OCI-LY3 (cell line): ENCODE measurements at regions not wholly inside any gene's neighbourhood (a gene's known extent, or its start where the extent isn't known, plus 50 kb on each side); places are given as distances from the start of the nearest gene placed in this dataset.

Experiments
- H2AFZ ChIP-seq: fragments of 200-600, 300-600 bp; shearing (Covaris generic); 2 replicates; pipeline ENCODE4 v1.6.0; 2014; ENCODE audit warnings: antibody characterized with exemption, low read depth, low read length
- H3K27ac ChIP-seq: fragments of 200-600, 300-600 bp; sonication (generic); 2 replicates; pipeline ENCODE4 v1.5.1; 2014; ENCODE audit warnings: mild to moderate bottlenecking, low read length, moderate library complexity, mixed read lengths
- H3K27me3 ChIP-seq: fragments of 200-600, 300-600 bp; sonication (generic); 2 replicates; pipeline ENCODE4 v1.6.1; 2014; ENCODE audit warnings: low read depth, low read length, mixed read lengths
- H3K36me3 ChIP-seq: fragments of 200-600, 300-600 bp; sonication (generic); replicated peaks from 2 replicates; pipeline ENCODE3; 2014; ENCODE audit warnings: low read depth, low read length, mixed read lengths
- H3K4me1 ChIP-seq: fragments of 300-600, 200-600 bp; sonication (generic); 2 replicates; pipeline ENCODE4 v1.6.1; 2014; ENCODE audit warnings: low read length, mixed read lengths
- H3K4me2 ChIP-seq: fragments of 200-600, 300-600 bp; sonication (generic); 2 replicates; pipeline ENCODE4 v1.6.1; 2014; ENCODE audit warnings: low read length, mixed read lengths
- H3K4me3 ChIP-seq: fragments of 300-600, 200-600 bp; sonication (generic); 2 replicates; pipeline ENCODE4 v1.5.1; 2014; ENCODE audit warnings: antibody characterized with exemption, mild to moderate bottlenecking, low read length, moderate library complexity
- H3K79me2 ChIP-seq: fragments of 300-600, 200-600 bp; shearing (Covaris generic); 2 replicates; pipeline ENCODE4 v1.6.1; 2014; ENCODE audit warnings: mild to moderate bottlenecking, low read length, mixed read lengths
- H3K9ac ChIP-seq: fragments of 300-600, 200-600 bp; shearing (Covaris generic); 2 replicates; pipeline ENCODE4 v1.6.0; 2014; ENCODE audit warnings: mild to moderate bottlenecking, low read length, moderate library complexity
- H3K9me3 ChIP-seq: fragments of 200-600, 300-600 bp; shearing (Covaris generic); 2 replicates; pipeline ENCODE4 v1.6.1; 2014; ENCODE audit warnings: low read length, mixed read lengths; ENCODE audit not compliant: insufficient read depth
- H4K20me1 ChIP-seq: fragments of 200-600, 300-600 bp; sonication (generic); 2 replicates; pipeline ENCODE4 v1.6.1; 2016; ENCODE audit warnings: low read length, mixed read lengths; ENCODE audit not compliant: insufficient read depth
- EZH2phosphoT487 ChIP-seq: fragments of 200-600 bp; shearing (Covaris generic); IDR thresholded peaks from 2 replicates; pipeline ENCODE4 v1.6.1; 2018; ENCODE audit warnings: antibody characterized with exemption, mixed run types, low read depth
- TF ChIP-seq, protein P1 (sequence below): fragments of 200-600, 300-600 bp; sonication (generic); IDR thresholded peaks from 2 replicates; pipeline ENCODE4 v1.5.1; 2014; ENCODE audit warnings: antibody characterized with exemption, low read length, low read depth

DNA sequence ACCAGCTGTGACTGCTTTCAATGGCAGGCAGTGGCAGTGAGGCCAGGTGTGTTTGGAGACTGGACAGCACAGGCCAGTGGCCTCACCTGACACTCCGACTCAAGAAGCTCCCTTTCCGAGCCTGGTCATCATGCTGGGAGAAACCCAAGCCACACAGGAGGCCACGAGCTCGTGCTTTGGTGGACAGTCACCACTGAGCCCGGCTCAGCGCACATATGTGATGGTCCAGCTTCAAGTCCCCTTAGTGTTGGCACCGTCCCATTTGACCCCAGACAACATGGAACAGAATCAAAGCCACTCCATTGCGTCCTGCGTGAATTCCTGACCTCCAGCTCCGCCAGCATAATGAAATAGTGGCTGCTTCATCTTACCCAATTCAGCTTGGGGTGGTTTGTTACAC, 64.0 kb upstream of the PPP1R26 start:
- Histone ChIP-seq H3K36me3 (no peaks in the 10 kb centered on the region), H3K27ac (no peak overlapping the region), H4K20me1 (no peaks in the 10 kb centered on the region), H3K4me1 (no peaks in the 10 kb centered on the region), H3K27me3 (no peaks in the 10 kb centered on the region), H3K79me2 (no peaks in the 10 kb centered on the region), H3K4me2 (no peak overlapping the region), H3K9ac (no peak overlapping the region), H3K9me3 (no peaks in the 10 kb centered on the region), H3K4me3 (no peak overlapping the region), H2AFZ (no peak overlapping the region)
- TF ChIP-seq EZH2phosphoT487, result no peak
- TF ChIP-seq, protein P1, sequence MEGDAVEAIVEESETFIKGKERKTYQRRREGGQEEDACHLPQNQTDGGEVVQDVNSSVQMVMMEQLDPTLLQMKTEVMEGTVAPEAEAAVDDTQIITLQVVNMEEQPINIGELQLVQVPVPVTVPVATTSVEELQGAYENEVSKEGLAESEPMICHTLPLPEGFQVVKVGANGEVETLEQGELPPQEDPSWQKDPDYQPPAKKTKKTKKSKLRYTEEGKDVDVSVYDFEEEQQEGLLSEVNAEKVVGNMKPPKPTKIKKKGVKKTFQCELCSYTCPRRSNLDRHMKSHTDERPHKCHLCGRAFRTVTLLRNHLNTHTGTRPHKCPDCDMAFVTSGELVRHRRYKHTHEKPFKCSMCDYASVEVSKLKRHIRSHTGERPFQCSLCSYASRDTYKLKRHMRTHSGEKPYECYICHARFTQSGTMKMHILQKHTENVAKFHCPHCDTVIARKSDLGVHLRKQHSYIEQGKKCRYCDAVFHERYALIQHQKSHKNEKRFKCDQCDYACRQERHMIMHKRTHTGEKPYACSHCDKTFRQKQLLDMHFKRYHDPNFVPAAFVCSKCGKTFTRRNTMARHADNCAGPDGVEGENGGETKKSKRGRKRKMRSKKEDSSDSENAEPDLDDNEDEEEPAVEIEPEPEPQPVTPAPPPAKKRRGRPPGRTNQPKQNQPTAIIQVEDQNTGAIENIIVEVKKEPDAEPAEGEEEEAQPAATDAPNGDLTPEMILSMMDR, result no peak

DNA sequence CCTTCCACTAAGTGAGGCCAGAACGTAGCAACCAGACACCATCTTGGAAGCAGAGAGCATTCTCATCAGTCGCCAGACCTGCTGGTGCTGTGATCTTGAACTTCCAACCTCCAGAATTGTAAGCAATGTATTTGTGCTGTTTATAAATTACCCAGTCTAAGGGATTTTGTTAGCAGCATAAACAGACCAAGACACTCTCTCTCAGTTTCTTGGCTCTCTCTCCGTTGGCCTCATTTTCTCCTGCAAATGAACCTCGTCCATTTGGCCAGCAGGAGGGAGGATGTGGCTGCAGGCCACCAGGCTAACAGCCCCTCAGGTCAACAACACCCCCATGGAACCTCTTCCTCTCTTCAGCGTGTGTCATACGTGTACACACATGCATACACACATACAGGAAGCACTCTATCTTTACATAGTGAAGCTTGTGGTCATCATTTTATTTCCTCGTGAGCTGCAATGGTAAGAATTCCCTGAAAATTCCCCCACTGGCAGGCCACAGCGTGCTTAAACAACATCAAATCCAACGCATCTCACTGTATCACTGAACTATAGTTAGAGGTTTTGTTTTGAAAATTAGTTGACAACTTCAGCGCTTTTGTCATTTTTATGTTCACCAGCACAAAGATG, 62.8 kb upstream of the PPP1R26 start:
- H4K20me1 ChIP-seq, result no peaks in the 10 kb centered on the region
- H3K79me2 ChIP-seq, result no peaks in the 10 kb centered on the region
- no peaks in the 10 kb centered on the region for H3K4me1 ChIP-seq

DNA sequence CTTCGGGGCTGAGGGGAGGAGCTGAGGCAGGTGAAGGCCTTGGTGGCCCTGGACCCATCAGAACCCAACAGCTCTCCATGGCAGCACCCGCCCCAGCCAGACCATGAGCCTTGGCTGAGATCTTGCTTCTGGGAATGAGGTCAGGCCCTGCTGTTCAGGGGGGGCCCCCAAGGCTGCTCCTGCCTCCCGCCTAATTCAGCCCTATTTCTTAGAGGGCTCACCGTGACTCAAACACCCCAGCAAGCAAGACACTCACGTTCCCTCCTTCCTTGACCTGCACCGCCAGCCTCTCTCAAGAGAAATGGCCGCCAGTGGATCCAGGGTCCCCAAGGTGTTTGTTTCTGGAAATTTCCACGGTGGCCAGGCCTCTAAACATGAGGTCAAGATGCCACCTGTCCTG, 61.4 kb upstream of the PPP1R26 start:
- H3K4me2 ChIP-seq, result no peak overlapping the region
- no peak overlapping the region for H3K4me3 ChIP-seq
- no peaks in the 10 kb centered on the region for H3K4me1 ChIP-seq
- no peak overlapping the region for H3K27ac ChIP-seq
- H3K27me3 ChIP-seq, result no peaks in the 10 kb centered on the region
- H3K9me3 ChIP-seq, result no peaks in the 10 kb centered on the region
- H2AFZ ChIP-seq, result no peak overlapping the region
- H3K9ac ChIP-seq, result no peak overlapping the region
- no peaks in the 10 kb centered on the region for H3K36me3 ChIP-seq
- no peak for TF ChIP-seq EZH2phosphoT487
- TF ChIP-seq, protein P1, result no peak
- H4K20me1 ChIP-seq, result no peaks in the 10 kb centered on the region
- no peaks in the 10 kb centered on the region for H3K79me2 ChIP-seq

More for the DNA sequence above, 62.8 kb upstream of the PPP1R26 start:
- no peaks in the 10 kb centered on the region for H3K36me3 ChIP-seq
- H3K4me2 ChIP-seq, result no peak overlapping the region
- no peak overlapping the region for H3K27ac ChIP-seq
- H3K27me3 ChIP-seq, result no peaks in the 10 kb centered on the region
- H2AFZ ChIP-seq, result no peak overlapping the region
- no peaks in the 10 kb centered on the region for H3K9me3 ChIP-seq
- no peak for TF ChIP-seq EZH2phosphoT487
- TF ChIP-seq, protein P1, result no peak
- H3K9ac ChIP-seq, result no peak overlapping the region
- H3K4me3 ChIP-seq, result no peak overlapping the region

DNA sequence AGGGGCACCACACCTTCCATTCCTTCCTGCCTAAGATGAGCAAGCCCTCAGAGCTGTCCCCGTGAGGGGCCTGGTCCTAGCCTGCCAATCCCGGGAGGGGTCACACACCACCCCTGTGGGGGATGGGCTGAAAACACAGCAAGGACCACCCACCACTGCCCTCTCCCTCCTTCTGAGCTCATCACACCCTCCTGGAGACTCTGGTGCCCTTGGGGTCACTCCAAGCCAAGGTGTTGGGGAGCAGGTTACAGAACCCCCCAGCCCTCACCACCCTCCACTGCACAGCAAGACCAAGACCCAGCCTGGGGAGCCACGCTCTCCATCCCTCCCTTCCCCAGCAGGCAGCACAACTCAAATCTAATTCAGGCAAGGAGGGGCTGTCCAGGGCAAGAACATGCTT, 60.5 kb upstream of the PPP1R26 start:
- Histone ChIP-seq H4K20me1 (no peaks in the 10 kb centered on the region), H3K4me2 (no peak overlapping the region), H3K4me3 (no peak overlapping the region), H3K9me3 (no peaks in the 10 kb centered on the region), H3K9ac (no peak overlapping the region), H3K36me3 (no peaks in the 10 kb centered on the region), H2AFZ (no peak overlapping the region), H3K27ac (no peak overlapping the region), H3K79me2 (no peaks in the 10 kb centered on the region), H3K27me3 (no peaks in the 10 kb centered on the region), H3K4me1 (no peaks in the 10 kb centered on the region)
- no peak for TF ChIP-seq EZH2phosphoT487
- TF ChIP-seq, protein P1, result no peak
